GM18508 (cell line): ENCODE measurements at regions not wholly inside any gene's neighbourhood (a gene's known extent, or its start where the extent isn't known, plus 50 kb on each side); places are given as distances from the start of the nearest gene placed in this dataset.
"Not testable (repeated sequence)": the region's sequence is repeated elsewhere in the genome, so short reads cannot be mapped to it uniquely, and the experiment has no call there.

Experiments used
- ATAC-seq: cut with Tn5 transposase; IDR thresholded peaks from one replicate; pipeline ENCODE4 v1.9.1; 2021; ENCODE audit warnings: moderate number of reproducible peaks; ENCODE audit not compliant: insufficient read depth, unreplicated experiment

GRCh38 chrX:139202742-139203420 lies 327.7 kb upstream of the F9 start:
- ATAC-seq = no peak

- ATAC-seq = no peak
These were observed 328.6 kb upstream of the F9 start for GRCh38 chrX:139201924-139202323.

GRCh38 chrX:139200793-139201192 lies 329.7 kb upstream of the F9 start:
- no peak for ATAC-seq

- no peak for ATAC-seq
These were observed 330.2 kb upstream of the F9 start for GRCh38 chrX:139200346-139200745.

GRCh38 chrX:139199933-139200332 lies 330.6 kb upstream of the F9 start:
- no peak for ATAC-seq

GRCh38 chrX:139198936-139199335 lies 331.6 kb upstream of the F9 start:
- ATAC-seq = no peak

GRCh38 chrX:139196890-139197289 lies 333.6 kb upstream of the F9 start:
- ATAC-seq = peak; percentile 41

GRCh38 chrX:139194571-139195280 lies 335.8 kb upstream of the F9 start:
- no peak for ATAC-seq

GRCh38 chrX:139192386-139192961 lies 338.1 kb upstream of the F9 start:
- ATAC-seq = no peak

- ATAC-seq = no peak
These were observed 338.7 kb upstream of the F9 start for GRCh38 chrX:139191746-139192385.

- no peak for ATAC-seq
These were observed 339.3 kb upstream of the F9 start for GRCh38 chrX:139191286-139191685.

- ATAC-seq = no peak
These were observed 342.8 kb upstream of the F9 start for GRCh38 chrX:139187738-139188137.

GRCh38 chrX:139186991-139187390 lies 343.5 kb upstream of the F9 start:
- ATAC-seq = no peak

GRCh38 chrX:139179592-139179991 lies 350.9 kb upstream of the F9 start:
- ATAC-seq = peak; percentile 93

GRCh38 chrX:139178980-139179379 lies 351.6 kb upstream of the F9 start:
- ATAC-seq = no peak

- ATAC-seq = no peak
These were observed 357.8 kb upstream of the F9 start for GRCh38 chrX:139172731-139173130.

- no peak for ATAC-seq
These were observed 359.9 kb upstream of the F9 start for GRCh38 chrX:139170526-139171173.

GRCh38 chrX:139167282-139167681 lies 363.3 kb upstream of the F9 start:
- no peak for ATAC-seq

- ATAC-seq = no peak
These were observed 372.3 kb upstream of the F9 start for GRCh38 chrX:139158256-139158655.

- ATAC-seq = no peak
These were observed 374.2 kb upstream of the F9 start for GRCh38 chrX:139156356-139156755.

- ATAC-seq = not testable (repeated sequence)
These were observed 383.9 kb upstream of the F9 start for GRCh38 chrX:139146625-139147024.
